HAP-1 (cell line): ENCODE measurements at regions not wholly inside any gene's neighbourhood (a gene's known extent, or its start where the extent isn't known, plus 50 kb on each side); places are given as distances from the start of the nearest gene placed in this dataset.

ENCODE experiments used
- DNase-seq, 2 experiments: peaks; one replicate each; pipeline ENCODE4 v3.0.0-alpha.2; 2016 to 2020; ENCODE audit warnings: low spot score in 2 of 2
- H3K27me3 ChIP-seq: fragments of 250-450 bp; sonication (Bioruptor Pico); 2 replicates; pipeline ENCODE4 v1.5.1; 2020; ENCODE audit warnings: low read depth, mild to moderate bottlenecking, moderate library complexity
- H3K36me3 ChIP-seq: fragments of 250-450 bp; sonication (Bioruptor Pico); replicated peaks from 2 replicates; pipeline ENCODE4 v1.5.1; 2020; ENCODE audit warnings: mild to moderate bottlenecking
- H3K4me1 ChIP-seq: fragments of 250-450 bp; sonication (Bioruptor Pico); 2 replicates; pipeline ENCODE4 v1.5.1; 2020; ENCODE audit warnings: mild to moderate bottlenecking
- H3K4me3 ChIP-seq: fragments of 250-450 bp; sonication (Bioruptor Pico); 2 replicates; pipeline ENCODE4 v1.5.1; 2020; ENCODE audit warnings: mild to moderate bottlenecking, moderate library complexity
- H3K9me3 ChIP-seq: fragments of 250-450 bp; sonication (Bioruptor Pico); 2 replicates; pipeline ENCODE4 v1.5.1; 2020; ENCODE audit warnings: mild to moderate bottlenecking, moderate library complexity
- in situ Hi-C: fragments of 300-500 bp; cut with MboI; formaldehyde crosslinking; loops from 3 replicates; pipeline ENCODE4 v1.14.3; 2020; ENCODE audit warnings: low sequenced_read_pairs, inconsistent platforms, mixed read lengths

DNA sequence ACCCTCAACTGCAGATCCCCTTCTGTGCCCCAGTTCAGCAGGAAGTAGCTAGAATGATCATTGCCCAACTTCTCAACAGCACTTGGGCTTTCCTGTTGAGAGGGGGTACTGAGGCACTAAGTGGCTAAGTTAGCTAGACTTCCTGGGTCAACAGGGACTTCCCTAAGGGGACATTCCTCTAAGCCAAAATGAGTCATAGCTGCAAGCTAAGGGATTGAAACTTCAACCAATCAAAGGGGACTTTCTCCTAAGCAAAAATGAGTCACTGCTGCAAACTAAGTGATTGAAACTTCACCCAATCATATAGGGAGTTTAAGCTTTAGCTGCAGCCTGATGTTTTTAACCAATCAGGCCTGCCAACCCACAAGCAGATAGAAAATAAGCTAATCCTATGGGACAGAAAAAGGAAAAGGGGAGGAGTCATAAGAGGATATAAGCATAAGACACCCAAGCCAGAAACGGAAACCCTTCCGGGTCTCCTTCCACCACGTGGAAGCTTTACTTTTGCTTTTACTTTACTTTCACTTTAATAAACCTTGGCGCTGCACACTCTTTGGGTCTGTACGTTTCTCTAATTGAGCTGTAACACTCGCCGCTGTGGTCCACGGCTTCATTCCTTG, 659.0 kb upstream of the HS3ST5 start:
- Histone ChIP-seq H3K9me3 (no peaks in the 10 kb centered on the region), H3K4me1 (no peaks in the 10 kb centered on the region), H3K36me3 (no peaks in the 10 kb centered on the region), H3K4me3 (no peak overlapping the region), H3K27me3 (no peaks in the 10 kb centered on the region)
- in situ Hi-C loops = no loop called here
- no peak for DNase-seq

DNA sequence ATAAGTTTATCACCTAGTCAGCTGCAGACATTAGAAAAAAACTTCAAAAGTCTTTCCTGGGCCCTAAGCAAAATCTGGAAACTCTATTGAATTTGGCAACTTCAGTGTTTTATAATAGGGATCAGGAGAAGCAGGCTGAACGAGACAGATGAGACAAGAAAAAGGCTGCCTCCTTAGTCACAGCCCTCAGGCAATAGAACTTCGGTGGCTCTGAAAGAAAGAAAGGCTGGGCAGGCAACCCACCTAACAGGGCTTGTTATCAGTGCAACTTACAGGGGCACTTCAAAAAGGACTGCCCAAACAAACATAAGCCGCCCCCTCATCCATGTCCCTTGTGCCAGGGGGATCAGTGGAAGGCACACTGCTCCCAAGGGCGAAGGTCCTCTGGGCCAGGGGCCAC, 657.9 kb upstream of the HS3ST5 start:
- DNase-seq = no peak
- in situ Hi-C loops = no loop called here
- Histone ChIP-seq H3K27me3 (no peaks in the 10 kb centered on the region), H3K4me3 (no peak overlapping the region), H3K9me3 (no peaks in the 10 kb centered on the region), H3K36me3 (no peaks in the 10 kb centered on the region), H3K4me1 (no peaks in the 10 kb centered on the region)

- in situ Hi-C loops = no loop called here
- Histone ChIP-seq H3K4me3 (no peak overlapping the region), H3K36me3 (no peaks in the 10 kb centered on the region), H3K9me3 (no peaks in the 10 kb centered on the region), H3K27me3 (no peaks in the 10 kb centered on the region), H3K4me1 (no peaks in the 10 kb centered on the region)
- no peak for DNase-seq
Observed at GRCh38 chr6:114998492-114998891, 655.7 kb upstream of the HS3ST5 start.

GRCh38 chr6:114997813-114998292, 655.0 kb upstream of the HS3ST5 start:
- DNase-seq = no peak
- no peaks in the 10 kb centered on the region for H3K9me3 ChIP-seq
- no peak overlapping the region for H3K4me3 ChIP-seq
- H3K27me3 ChIP-seq = no peaks in the 10 kb centered on the region
- no peaks in the 10 kb centered on the region for H3K36me3 ChIP-seq
- in situ Hi-C loops = no loop called here
- no peaks in the 10 kb centered on the region for H3K4me1 ChIP-seq

- Histone ChIP-seq H3K36me3 (no peaks in the 10 kb centered on the region), H3K9me3 (no peaks in the 10 kb centered on the region), H3K4me1 (no peaks in the 10 kb centered on the region), H3K4me3 (no peak overlapping the region), H3K27me3 (no peaks in the 10 kb centered on the region)
- in situ Hi-C loops = no loop called here
- DNase-seq = no peak
Observed at GRCh38 chr6:114995526-114995925, 652.7 kb upstream of the HS3ST5 start.

DNA sequence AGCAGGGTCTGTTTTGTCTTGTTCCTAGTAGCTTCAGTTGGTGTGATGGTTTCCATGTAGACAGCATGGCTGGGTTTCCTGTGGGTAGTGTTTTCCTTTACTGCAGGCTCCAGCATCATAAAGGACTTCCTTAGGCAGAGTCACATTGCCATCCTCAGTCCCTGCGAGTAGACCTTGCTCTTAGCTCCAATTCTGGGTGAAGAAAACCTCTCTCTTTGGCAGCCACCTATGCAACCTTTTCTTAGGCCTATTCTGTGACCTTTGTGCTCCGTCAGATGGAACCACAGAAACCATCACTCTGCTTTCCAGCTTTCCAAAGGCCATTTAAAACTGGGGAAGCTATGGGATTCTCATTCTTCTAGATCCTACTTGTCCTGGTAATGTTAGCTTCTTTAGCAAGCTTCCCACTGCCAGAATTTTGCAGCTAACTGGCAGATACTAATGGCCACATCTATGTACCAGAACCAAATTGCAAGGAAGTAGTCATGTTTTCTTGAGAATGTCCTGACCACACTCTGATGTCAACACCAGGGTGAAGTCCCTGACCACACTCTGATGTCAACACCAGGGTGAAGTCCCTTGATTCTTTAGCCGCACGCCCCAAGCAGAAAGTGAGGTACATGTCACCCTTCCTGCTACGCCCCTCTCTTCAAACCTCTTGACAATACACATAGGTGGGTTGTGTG, 646.6 kb upstream of the HS3ST5 start:
- Histone ChIP-seq H3K4me1 (no peaks in the 10 kb centered on the region), H3K4me3 (no peak overlapping the region), H3K36me3 (no peaks in the 10 kb centered on the region), H3K27me3 (no peaks in the 10 kb centered on the region), H3K9me3 (no peaks in the 10 kb centered on the region)
- no peak for DNase-seq
- in situ Hi-C loops = no loop called here

DNA sequence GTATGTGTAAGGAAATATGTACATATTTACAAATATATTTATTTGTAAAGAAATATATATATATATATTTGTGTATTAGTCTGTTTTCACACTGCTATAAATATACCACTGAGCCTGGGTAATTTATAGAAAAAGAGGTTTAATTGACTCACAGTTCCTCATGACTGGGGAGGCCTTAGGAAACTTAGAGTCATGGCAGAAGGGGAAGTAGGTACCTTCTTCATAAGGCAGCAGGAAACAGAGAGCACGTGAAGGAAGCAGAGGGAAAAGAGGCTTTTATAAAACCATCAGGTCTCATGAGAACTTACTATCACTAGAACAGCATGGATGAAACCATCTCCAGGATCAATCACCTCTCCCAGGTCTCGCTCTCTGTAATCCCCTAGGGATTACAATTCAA, 644.5 kb upstream of the HS3ST5 start:
- DNase-seq = no peak
- no peaks in the 10 kb centered on the region for H3K27me3 ChIP-seq
- no peaks in the 10 kb centered on the region for H3K36me3 ChIP-seq
- H3K4me1 ChIP-seq = no peaks in the 10 kb centered on the region
- no peak overlapping the region for H3K4me3 ChIP-seq
- in situ Hi-C loops = no loop called here
- H3K9me3 ChIP-seq = no peaks in the 10 kb centered on the region

GRCh38 chr6:114955363-114955762, 612.5 kb upstream of the HS3ST5 start:
- no peak overlapping the region for H3K4me3 ChIP-seq
- H3K36me3 ChIP-seq = no peaks in the 10 kb centered on the region
- H3K4me1 ChIP-seq = no peaks in the 10 kb centered on the region
- no peak for DNase-seq
- in situ Hi-C loops = no loop called here
- H3K27me3 ChIP-seq = no peaks in the 10 kb centered on the region
- no peaks in the 10 kb centered on the region for H3K9me3 ChIP-seq

GRCh38 chr6:114952229-114952628, 609.4 kb upstream of the HS3ST5 start:
- Histone ChIP-seq H3K27me3 (no peaks in the 10 kb centered on the region), H3K4me3 (no peak overlapping the region), H3K9me3 (no peaks in the 10 kb centered on the region), H3K4me1 (no peaks in the 10 kb centered on the region), H3K36me3 (no peaks in the 10 kb centered on the region)
- in situ Hi-C loops = no loop called here
- DNase-seq = no peak

DNA sequence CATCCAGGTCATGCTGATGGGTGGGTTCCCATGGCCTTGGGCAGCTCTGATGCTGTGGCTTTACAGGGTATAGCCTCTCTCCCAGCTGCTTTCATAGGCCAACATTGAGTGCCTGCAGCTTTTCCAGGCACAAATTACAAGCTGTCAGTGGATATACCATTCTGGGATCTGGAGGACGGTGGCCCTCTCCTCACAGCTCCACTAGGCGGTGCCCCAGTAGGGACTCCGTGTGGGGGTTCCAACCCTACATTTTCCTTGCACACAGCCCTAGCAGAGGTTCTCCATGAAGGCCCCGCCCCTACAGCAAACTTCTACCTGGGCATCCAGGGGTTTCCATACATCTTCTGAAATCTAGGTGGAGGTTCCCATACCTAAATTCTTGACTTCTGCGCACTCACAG, 602.6 kb upstream of the HS3ST5 start:
- Histone ChIP-seq H3K27me3 (no peaks in the 10 kb centered on the region), H3K36me3 (no peaks in the 10 kb centered on the region), H3K9me3 (no peaks in the 10 kb centered on the region), H3K4me3 (no peak overlapping the region), H3K4me1 (no peaks in the 10 kb centered on the region)
- DNase-seq = no peak
- in situ Hi-C loops = no loop called here

DNA sequence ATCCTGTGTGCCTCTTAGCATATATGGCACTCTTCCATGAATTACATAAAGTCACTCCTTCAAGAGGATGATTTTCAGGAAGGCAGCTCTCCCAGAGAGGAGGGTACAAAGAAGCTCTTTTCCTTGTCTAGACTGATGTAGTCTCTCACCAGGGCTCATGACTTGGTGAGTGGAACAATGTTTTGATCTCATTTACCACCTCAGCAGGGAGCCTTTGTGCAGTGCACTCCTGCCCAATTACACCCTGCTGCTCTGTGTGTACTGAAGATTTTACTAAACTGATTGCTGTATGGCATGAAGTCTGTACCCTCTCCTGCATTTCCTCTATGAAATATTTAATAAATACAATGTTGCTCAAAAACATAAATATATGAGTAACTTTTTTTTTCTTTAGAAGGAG, 598.3 kb upstream of the HS3ST5 start:
- H3K4me3 ChIP-seq = no peak overlapping the region
- in situ Hi-C loops = no loop called here
- H3K36me3 ChIP-seq = no peaks in the 10 kb centered on the region
- no peak for DNase-seq
- H3K4me1 ChIP-seq = no peaks in the 10 kb centered on the region
- H3K9me3 ChIP-seq = no peaks in the 10 kb centered on the region
- H3K27me3 ChIP-seq = no peaks in the 10 kb centered on the region

- H3K4me3 ChIP-seq = no peak overlapping the region
- no peaks in the 10 kb centered on the region for H3K9me3 ChIP-seq
- H3K4me1 ChIP-seq = no peaks in the 10 kb centered on the region
- H3K27me3 ChIP-seq = no peaks in the 10 kb centered on the region
- no peaks in the 10 kb centered on the region for H3K36me3 ChIP-seq
- no peak for DNase-seq
- in situ Hi-C loops = no loop called here
Observed at GRCh38 chr6:114940181-114940580, 597.4 kb upstream of the HS3ST5 start.

DNA sequence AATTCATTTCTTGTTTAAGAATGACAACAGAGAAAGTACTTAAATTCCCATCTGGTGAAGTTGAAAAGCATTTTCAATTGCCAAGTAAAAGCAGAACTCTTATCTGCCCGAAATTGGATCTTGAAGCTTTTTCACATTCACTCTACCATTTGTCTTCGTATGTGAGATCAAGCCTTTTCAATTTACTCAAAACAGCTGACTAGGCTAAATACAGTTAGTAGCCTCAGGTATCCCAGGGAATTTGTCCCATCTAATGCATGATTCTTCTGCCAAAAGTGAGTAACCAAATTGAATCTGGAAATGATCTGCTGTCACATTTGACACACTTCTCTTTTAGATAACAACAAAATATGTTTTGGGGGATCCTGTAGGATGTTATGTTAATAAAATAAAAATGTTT, 596.8 kb upstream of the HS3ST5 start:
- Histone ChIP-seq H3K4me3 (no peak overlapping the region), H3K36me3 (no peaks in the 10 kb centered on the region), H3K27me3 (no peaks in the 10 kb centered on the region), H3K4me1 (no peaks in the 10 kb centered on the region), H3K9me3 (no peaks in the 10 kb centered on the region)
- DNase-seq = no peak
- in situ Hi-C loops = no loop called here

- no peaks in the 10 kb centered on the region for H3K27me3 ChIP-seq
- no peaks in the 10 kb centered on the region for H3K4me1 ChIP-seq
- in situ Hi-C loops = no loop called here
- DNase-seq = no peak
- H3K9me3 ChIP-seq = no peaks in the 10 kb centered on the region
- H3K4me3 ChIP-seq = no peak overlapping the region
- no peaks in the 10 kb centered on the region for H3K36me3 ChIP-seq
Observed at GRCh38 chr6:114936080-114936479, 593.3 kb upstream of the HS3ST5 start.

DNA sequence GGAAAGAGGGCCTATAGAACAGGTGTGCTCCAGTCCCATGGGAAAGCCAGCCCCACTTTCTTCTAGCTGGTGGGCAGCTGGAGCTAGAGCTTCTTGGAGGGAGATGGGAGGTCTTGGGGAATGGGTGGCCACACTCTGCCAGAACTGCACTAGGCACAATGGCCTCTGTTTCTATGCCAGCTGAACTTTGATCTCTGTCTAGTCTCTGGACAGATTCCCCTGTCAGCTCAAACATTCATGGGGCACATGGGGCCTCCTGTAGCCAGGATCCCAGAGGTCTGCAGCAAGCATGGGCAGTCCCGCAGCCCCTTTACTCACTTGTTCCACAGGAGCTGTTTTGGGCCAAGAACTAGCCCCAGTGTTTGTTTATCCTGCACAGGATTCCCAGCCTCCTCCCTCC, 591.3 kb upstream of the HS3ST5 start:
- in situ Hi-C loops = no loop called here
- Histone ChIP-seq H3K4me1 (no peaks in the 10 kb centered on the region), H3K36me3 (no peaks in the 10 kb centered on the region), H3K27me3 (no peaks in the 10 kb centered on the region), H3K4me3 (no peak overlapping the region), H3K9me3 (no peaks in the 10 kb centered on the region)
- DNase-seq = no peak
